ENCODE measurements at regions not wholly inside any gene's neighbourhood (a gene's known extent, or its start where the extent isn't known, plus 50 kb on each side); places are given as distances from the start of the nearest gene placed in this dataset.

GRCh38 chr2:14923820-14924580, 291.5 kb downstream of the LRATD1 start:
- DNase-seq = no peak

GRCh38 chr2:14925471-14925870, 293.0 kb downstream of the LRATD1 start:
- DNase-seq = no peak

GRCh38 chr2:14927021-14927564, 294.6 kb downstream of the LRATD1 start:
- DNase-seq = no peak

- DNase-seq = no peak
Measured at GRCh38 chr2:14928056-14928455, 295.5 kb downstream of the LRATD1 start.

- no peak for DNase-seq
Measured at GRCh38 chr2:14930441-14930840, 297.9 kb downstream of the LRATD1 start.

GRCh38 chr2:14932285-14932684, 299.8 kb downstream of the LRATD1 start:
- DNase-seq = no peak

GRCh38 chr2:14933753-14934152, 301.2 kb downstream of the LRATD1 start:
- no peak for DNase-seq

- no peak for DNase-seq
Measured at GRCh38 chr2:14936426-14936825, 303.9 kb downstream of the LRATD1 start.

- DNase-seq = no peak
Measured at GRCh38 chr2:14937336-14937735, 304.8 kb downstream of the LRATD1 start.

- no peak for DNase-seq
Measured at GRCh38 chr2:14941151-14941631, 308.7 kb downstream of the LRATD1 start.

GRCh38 chr2:14942987-14943386, 310.5 kb downstream of the LRATD1 start:
- DNase-seq = no peak

- DNase-seq = no peak
Measured at GRCh38 chr2:14944562-14945346, 312.2 kb downstream of the LRATD1 start.

GRCh38 chr2:14951569-14952285, 319.2 kb downstream of the LRATD1 start:
- DNase-seq = no peak

- peak; percentile 70 for DNase-seq
Measured at GRCh38 chr2:14952400-14952963, 320.0 kb downstream of the LRATD1 start.

GRCh38 chr2:14960686-14961324, 328.3 kb downstream of the LRATD1 start:
- no peak for DNase-seq

- DNase-seq = no peak
Measured at GRCh38 chr2:14967729-14968128, 335.2 kb downstream of the LRATD1 start.

GRCh38 chr2:14975381-14975780, 342.9 kb downstream of the LRATD1 start:
- DNase-seq = no peak

- no peak for DNase-seq
Measured at GRCh38 chr2:14977021-14977420, 344.5 kb downstream of the LRATD1 start.

- DNase-seq = no peak
Measured at GRCh38 chr2:14978845-14979244, 346.3 kb downstream of the LRATD1 start.

GRCh38 chr2:14982790-14983189, 350.3 kb downstream of the LRATD1 start:
- DNase-seq = no peak

- DNase-seq = no peak
Measured at GRCh38 chr2:14988600-14988999, 356.1 kb downstream of the LRATD1 start.

- no peak for DNase-seq
Measured at GRCh38 chr2:14991723-14992122, 359.2 kb downstream of the LRATD1 start.

Measured in retina (tissue), 1 donor.